Mucosa of descending colon (tissue), 3 donors: ENCODE measurements at regions not wholly inside any gene's neighbourhood (a gene's known extent, or its start where the extent isn't known, plus 50 kb on each side); places are given as distances from the start of the nearest gene placed in this dataset.

ENCODE experiments used
- ATAC-seq: fragments of 200-7000 bp; cut with Tn5 transposase; one replicate; pipeline ENCODE4 v1.9.1; 2020; ENCODE audit warnings: mild to moderate bottlenecking, moderate library complexity
- DNase-seq, 3 donors: peaks; one replicate each; pipeline ENCODE4 v3.0.0-alpha.2; 2020
- H3K36me3 ChIP-seq: fragments of 200-600 bp; one replicate; pipeline ENCODE4 v1.8.0; 2021; ENCODE audit warnings: low read depth, mild to moderate bottlenecking
- H3K4me1 ChIP-seq: fragments of 200-600 bp; one replicate; pipeline ENCODE4 v1.8.0; 2021; ENCODE audit warnings: low read depth, mild to moderate bottlenecking
- H3K4me3 ChIP-seq: fragments of 200-600 bp; one replicate; pipeline ENCODE4 v1.8.0; 2021; ENCODE audit warnings: mild to moderate bottlenecking
- H3K9me3 ChIP-seq: fragments of 200-600 bp; one replicate; pipeline ENCODE4 v1.8.0; 2021; ENCODE audit warnings: mild to moderate bottlenecking
- CTCF ChIP-seq: fragments of 200-600 bp; IDR thresholded peaks from one replicate; pipeline ENCODE4 v1.8.0; 2022; ENCODE audit warnings: antibody characterized with exemption, mild to moderate bottlenecking
- intact Hi-C, 2 donors: fragments of 100-400 bp; cut with DNase I in 1 of 2; cut with micrococcal nuclease in 1 of 2; formaldehyde crosslinking; loops; one replicate each; pipeline versions ENCODE4 v1.11.0 to v1.11.1; 2022; cut with DNase I, micrococcal nuclease
- donor health status: DM: no; HTN: no; CAD: no; lungs with moderate emphysema.
- donor health status: DM: no; HTN: no; CAD: no.
- donor health status: DM: no; HTN: yes; CAD: no.

- no peak overlapping the region for H3K4me3 ChIP-seq
- ATAC-seq (no peak), DNase-seq (no peak)
- intact Hi-C loops, result no loop called here
- no peak for TF ChIP-seq CTCF
- H3K9me3 ChIP-seq, result no peaks in the 10 kb centered on the region
- H3K4me1 ChIP-seq, result no peaks in the 10 kb centered on the region
- no peaks in the 10 kb centered on the region for H3K36me3 ChIP-seq
Measured at GRCh38 chr5:173472784-173473278, 143.6 kb downstream of the BOD1 start.

GRCh38 chr5:173472164-173472563 lies 143.9 kb upstream of the STC2 start:
- intact Hi-C loops, result no loop called here
- ATAC-seq, result peak; percentile 69
- Histone ChIP-seq H3K4me1 (no peaks in the 10 kb centered on the region), H3K36me3 (no peaks in the 10 kb centered on the region), H3K4me3 (no peak overlapping the region), H3K9me3 (no peaks in the 10 kb centered on the region)
- TF ChIP-seq CTCF, result no peak
- DNase-seq, result peak in 1 of 3 donors; percentile 34

GRCh38 chr5:173468821-173469251 lies 140.6 kb upstream of the STC2 start:
- ATAC-seq (no peak), DNase-seq (no peak)
- H3K4me3 ChIP-seq, result no peak overlapping the region
- no peak for TF ChIP-seq CTCF
- no peaks in the 10 kb centered on the region for H3K36me3 ChIP-seq
- no peaks in the 10 kb centered on the region for H3K4me1 ChIP-seq
- peaks cover 5% of the 10 kb centered on the region for H3K9me3 ChIP-seq
- intact Hi-C loops, result no loop called here

- TF ChIP-seq CTCF, result no peak
- no peaks in the 10 kb centered on the region for H3K4me1 ChIP-seq
- H3K9me3 ChIP-seq, result peaks cover 5% of the 10 kb centered on the region
- DNase-seq (no peak), ATAC-seq (no peak)
- H3K36me3 ChIP-seq, result no peaks in the 10 kb centered on the region
- intact Hi-C loops, result no loop called here
- no peak overlapping the region for H3K4me3 ChIP-seq
Measured at GRCh38 chr5:173466227-173466626, 138.0 kb upstream of the STC2 start.

GRCh38 chr5:173464813-173465212 lies 136.6 kb upstream of the STC2 start:
- peaks cover 5% of the 10 kb centered on the region for H3K9me3 ChIP-seq
- ATAC-seq (no peak), DNase-seq (no peak)
- intact Hi-C loops, result no loop called here
- no peaks in the 10 kb centered on the region for H3K36me3 ChIP-seq
- no peaks in the 10 kb centered on the region for H3K4me1 ChIP-seq
- no peak for TF ChIP-seq CTCF
- no peak overlapping the region for H3K4me3 ChIP-seq

- TF ChIP-seq CTCF, result no peak
- Histone ChIP-seq H3K9me3 (peaks cover 5% of the 10 kb centered on the region), H3K4me3 (no peak overlapping the region), H3K36me3 (no peaks in the 10 kb centered on the region), H3K4me1 (no peaks in the 10 kb centered on the region)
- ATAC-seq (no peak), DNase-seq (no peak)
- intact Hi-C loops, result no loop called here
Measured at GRCh38 chr5:173463207-173463606, 135.0 kb upstream of the STC2 start.
